ENCODE measurements at regions not wholly inside any gene's neighbourhood (a gene's known extent, or its start where the extent isn't known, plus 50 kb on each side); places are given as distances from the start of the nearest gene placed in this dataset.
A peak's percentile ranks its signal among the peaks of the same experiment; 100 is the strongest.

DNA sequence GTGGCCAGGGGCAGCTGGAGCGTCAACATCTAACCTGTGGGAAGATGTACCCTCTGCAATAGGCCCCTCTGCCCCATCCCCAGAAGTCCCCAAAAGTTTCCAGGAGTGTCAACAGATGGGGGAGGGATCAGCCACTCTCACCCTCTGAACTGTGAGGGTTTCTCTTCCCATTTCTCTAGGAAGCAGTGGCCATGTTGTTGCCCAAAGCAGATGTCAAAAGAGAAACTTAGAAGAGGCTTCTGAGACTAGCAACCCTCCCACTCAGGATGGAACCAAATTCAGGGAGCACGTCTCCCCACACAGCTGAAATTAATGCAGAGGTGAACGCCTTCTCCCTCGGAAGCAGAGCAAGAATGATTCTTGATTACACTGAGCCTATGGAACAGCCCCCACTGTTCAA is 70.3 kb downstream of the ARL4C start:
- peak overlapping the region; percentile 27 to 57 (median 48) for H3K27ac ChIP-seq
- H3K36me3 ChIP-seq: no peaks in the 10 kb centered on the region
- H3K9me3 ChIP-seq: no peaks in the 10 kb centered on the region
- H3K27me3 ChIP-seq: no peaks in the 10 kb centered on the region
- H3K4me1 ChIP-seq: peaks cover 0 to 32% (median 21%) of the 10 kb centered on the region in 4 donors
- intact Hi-C loops (cut with DNase I; ENCODE audit: low total_unique reads) (no loop called here), in situ Hi-C loops (cut with MboI; ENCODE audit: low pct_ligation_motif_present in 1 of 4, low pct_unique_long_range_greater_than_20kb in 1 of 4, low sequenced_read_pairs in 3 of 4) (no loop called here)
- no peak overlapping the region for H3K4me3 ChIP-seq
- DNase-seq: no peak
- no peak for TF ChIP-seq POLR2A (IDR thresholded peaks at IDR 0.05)
- no peak for TF ChIP-seq POLR2AphosphoS5 (IDR thresholded peaks at IDR 0.05)
- TF ChIP-seq EP300 (IDR thresholded peaks at IDR 0.05; ENCODE audit: low read depth): no peak
- TF ChIP-seq, protein P1, sequence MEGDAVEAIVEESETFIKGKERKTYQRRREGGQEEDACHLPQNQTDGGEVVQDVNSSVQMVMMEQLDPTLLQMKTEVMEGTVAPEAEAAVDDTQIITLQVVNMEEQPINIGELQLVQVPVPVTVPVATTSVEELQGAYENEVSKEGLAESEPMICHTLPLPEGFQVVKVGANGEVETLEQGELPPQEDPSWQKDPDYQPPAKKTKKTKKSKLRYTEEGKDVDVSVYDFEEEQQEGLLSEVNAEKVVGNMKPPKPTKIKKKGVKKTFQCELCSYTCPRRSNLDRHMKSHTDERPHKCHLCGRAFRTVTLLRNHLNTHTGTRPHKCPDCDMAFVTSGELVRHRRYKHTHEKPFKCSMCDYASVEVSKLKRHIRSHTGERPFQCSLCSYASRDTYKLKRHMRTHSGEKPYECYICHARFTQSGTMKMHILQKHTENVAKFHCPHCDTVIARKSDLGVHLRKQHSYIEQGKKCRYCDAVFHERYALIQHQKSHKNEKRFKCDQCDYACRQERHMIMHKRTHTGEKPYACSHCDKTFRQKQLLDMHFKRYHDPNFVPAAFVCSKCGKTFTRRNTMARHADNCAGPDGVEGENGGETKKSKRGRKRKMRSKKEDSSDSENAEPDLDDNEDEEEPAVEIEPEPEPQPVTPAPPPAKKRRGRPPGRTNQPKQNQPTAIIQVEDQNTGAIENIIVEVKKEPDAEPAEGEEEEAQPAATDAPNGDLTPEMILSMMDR (IDR thresholded peaks at IDR 0.05): no peak
- WGBS, 2 donors (ENCODE audit: low coverage in 1 of 2): 78 to 80% methylated on average over 1 to 4 of the region's 4 CpGs

DNA sequence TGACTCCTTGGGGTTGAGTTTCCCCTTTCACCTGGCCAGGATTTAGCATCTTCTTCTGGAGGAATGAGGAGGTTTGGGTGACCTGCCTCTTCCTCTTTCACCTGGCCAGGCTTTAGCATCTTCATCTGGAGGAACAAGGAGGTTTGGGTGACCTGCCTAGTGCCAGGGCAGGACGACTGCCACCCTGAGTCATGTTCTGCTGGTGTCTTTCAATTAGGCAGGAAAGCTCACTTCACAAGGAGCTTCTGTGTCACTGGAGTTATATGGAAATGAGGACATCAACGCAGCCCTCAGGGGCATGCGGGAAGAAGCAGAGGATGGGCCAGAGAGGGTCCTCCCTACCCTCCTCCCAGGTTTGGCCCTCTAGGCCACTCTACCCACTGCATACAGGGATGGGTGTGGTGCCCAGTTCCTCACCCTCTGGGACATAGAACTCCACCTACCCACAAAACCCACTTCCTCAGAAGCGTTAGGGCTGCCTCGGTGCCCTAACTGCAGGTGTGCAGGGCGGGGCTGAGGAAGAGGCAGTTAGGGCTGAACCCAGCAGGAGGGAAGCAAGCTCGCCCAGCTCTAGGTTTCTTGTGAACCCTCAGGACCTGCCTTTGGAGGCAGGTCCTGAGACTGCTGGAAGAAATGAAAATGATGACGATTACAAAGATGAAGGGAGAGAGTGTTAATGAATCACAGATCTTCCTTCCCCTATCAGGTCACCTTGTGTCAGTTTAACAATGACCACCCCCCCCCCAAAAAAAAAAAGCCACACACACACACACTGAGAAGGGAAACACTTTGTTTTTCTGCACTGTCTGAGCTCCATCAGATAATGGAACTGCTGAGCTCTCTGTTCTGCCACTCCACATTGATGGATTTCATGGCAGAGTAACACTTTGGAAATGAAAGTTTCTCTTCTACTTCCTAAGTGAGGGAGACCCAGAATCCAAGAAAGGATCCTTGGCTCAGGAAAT is 71.0 kb downstream of the ARL4C start:
- TF ChIP-seq EP300 (IDR thresholded peaks at IDR 0.05; ENCODE audit: low read depth): no peak
- TF ChIP-seq POLR2AphosphoS5 (IDR thresholded peaks at IDR 0.05): peak in 1 of 3 donors; percentile 37
- peak; percentile 77 for DNase-seq
- intact Hi-C loops (cut with DNase I; ENCODE audit: low total_unique reads): no loop called here
- Histone ChIP-seq H3K4me3 (no peak overlapping the region), H3K27ac (peak overlapping the region; percentile 27 to 57 (median 48)), H3K27me3 (no peaks in the 10 kb centered on the region), H3K36me3 (no peaks in the 10 kb centered on the region), H3K4me1 (peaks cover 0 to 37% (median 21%) of the 10 kb centered on the region in 4 donors), H3K9me3 (no peaks in the 10 kb centered on the region)
- in situ Hi-C loops (cut with MboI; ENCODE audit: low pct_ligation_motif_present in 1 of 4, low pct_unique_long_range_greater_than_20kb in 1 of 4, low sequenced_read_pairs in 3 of 4): no loop called here
- WGBS, 2 donors (ENCODE audit: low coverage in 1 of 2): 50 to 65% methylated on average over 3 to 8 of the region's 8 CpGs

DNA sequence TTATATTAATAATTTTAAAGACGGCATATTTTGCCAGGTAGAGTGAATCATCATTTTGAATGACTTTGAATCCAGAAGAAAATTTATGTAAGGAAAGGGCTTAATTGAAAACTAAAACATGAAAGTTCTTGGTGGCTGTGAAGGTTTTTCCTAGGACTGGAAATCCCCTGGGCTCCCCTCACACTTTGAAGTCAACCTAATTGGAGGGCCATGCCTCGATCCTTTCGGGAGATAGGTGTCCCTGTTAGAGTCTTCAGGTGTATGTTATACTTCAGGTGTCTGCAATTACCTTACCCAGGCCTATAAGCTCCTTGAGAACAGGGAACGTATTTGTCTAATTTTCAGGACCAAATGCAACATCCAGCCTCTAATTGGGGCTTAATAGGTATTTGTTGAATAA is 73.0 kb downstream of the ARL4C start:
- WGBS, 2 donors (ENCODE audit: low coverage in 1 of 2): 68 to 83% methylated on average over 3 to 4 of the region's 4 CpGs
- intact Hi-C loops (cut with DNase I; ENCODE audit: low total_unique reads): no loop called here
- TF ChIP-seq, protein P1 (IDR thresholded peaks at IDR 0.05): no peak
- no peak for TF ChIP-seq EP300 (IDR thresholded peaks at IDR 0.05; ENCODE audit: low read depth)
- no peak for TF ChIP-seq POLR2AphosphoS5 (IDR thresholded peaks at IDR 0.05)
- TF ChIP-seq POLR2A (IDR thresholded peaks at IDR 0.05): no peak
- H3K4me1 ChIP-seq: peaks cover 0 to 37% (median 21%) of the 10 kb centered on the region in 4 donors
- DNase-seq: no peak
- H3K27me3 ChIP-seq: no peaks in the 10 kb centered on the region
- H3K27ac ChIP-seq: peak overlapping the region in 3 of 4 donors; percentile 4 to 10 (median 10)
- in situ Hi-C loops (cut with MboI; ENCODE audit: low pct_ligation_motif_present in 1 of 4, low pct_unique_long_range_greater_than_20kb in 1 of 4, low sequenced_read_pairs in 3 of 4): no loop called here
- no peak overlapping the region for H3K4me3 ChIP-seq
- no peaks in the 10 kb centered on the region for H3K36me3 ChIP-seq
- no peaks in the 10 kb centered on the region for H3K9me3 ChIP-seq

DNA sequence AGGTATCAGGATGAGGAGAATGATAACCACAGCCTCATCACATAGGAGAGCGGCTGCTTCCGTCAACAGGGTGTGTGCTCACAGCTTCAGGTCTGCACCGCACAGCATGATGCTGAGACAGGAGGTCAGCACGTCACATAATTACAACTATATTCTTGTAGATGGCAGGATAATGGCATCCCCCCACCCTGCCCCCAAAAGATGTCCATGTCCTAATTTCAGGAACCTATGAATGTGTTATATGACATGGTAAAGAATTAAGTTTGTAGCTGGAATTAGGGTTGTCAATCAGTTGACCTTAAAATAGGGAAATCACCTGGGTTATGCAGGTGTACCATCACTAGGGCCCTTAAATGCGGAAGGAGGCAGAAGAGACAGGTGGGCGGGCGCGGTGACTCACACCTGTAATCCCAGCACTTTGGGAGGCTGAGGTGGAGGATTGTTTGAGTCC is 73.9 kb downstream of the ARL4C start:
- Histone ChIP-seq H3K9me3 (no peaks in the 10 kb centered on the region), H3K4me1 (peaks cover 0 to 37% (median 21%) of the 10 kb centered on the region in 4 donors), H3K27me3 (no peaks in the 10 kb centered on the region), H3K27ac (peak overlapping the region in 3 of 4 donors; percentile 10 to 24 (median 10)), H3K36me3 (no peaks in the 10 kb centered on the region), H3K4me3 (no peak overlapping the region)
- intact Hi-C loops (cut with DNase I; ENCODE audit: low total_unique reads): no loop called here
- WGBS, 2 donors (ENCODE audit: low coverage in 1 of 2): 82 to 83% methylated on average over 2 to 8 of the region's 8 CpGs
- DNase-seq: peak; percentile 33
- TF ChIP-seq, protein P1 (IDR thresholded peaks at IDR 0.05): no peak
- TF ChIP-seq POLR2A (IDR thresholded peaks at IDR 0.05): no peak
- no peak for TF ChIP-seq POLR2AphosphoS5 (IDR thresholded peaks at IDR 0.05)
- no peak for TF ChIP-seq EP300 (IDR thresholded peaks at IDR 0.05; ENCODE audit: low read depth)
- in situ Hi-C loops (cut with MboI; ENCODE audit: low pct_ligation_motif_present in 1 of 4, low pct_unique_long_range_greater_than_20kb in 1 of 4, low sequenced_read_pairs in 3 of 4): no loop called here

Data from transverse colon (tissue), 4 donors.